ENCODE measurements at regions not wholly inside any gene's neighbourhood (a gene's known extent, or its start where the extent isn't known, plus 50 kb on each side); places are given as distances from the start of the nearest gene placed in this dataset.
"Not testable (repeated sequence)": the region's sequence is repeated elsewhere in the genome, so short reads cannot be mapped to it uniquely, and the experiment has no call there.

- no peak overlapping the region for H3K4me3 Mint-ChIP-seq
- CTCF ChIA-PET: no interaction called here
- H3K27me3 Mint-ChIP-seq: peaks cover 0 to 4% (median 0%) of the 10 kb centered on the region in 5 donors
- intact Hi-C loops (cut with micrococcal nuclease): no loop called here
- no peak overlapping the region for H3K27ac Mint-ChIP-seq
- POLR2A ChIA-PET: no interaction called here
- ATAC-seq (no peak), DNase-seq (no peak)
- H3K27me3 ChIP-seq (ENCODE audit: control insufficient read depth in 2 of 2, insufficient read depth in 2 of 2, low read length in 2 of 2): no peaks in the 10 kb centered on the region
- no peak overlapping the region for H3K4me3 ChIP-seq (ENCODE audit: low read length)
- H3K36me3 ChIP-seq (ENCODE audit: control insufficient read depth in 2 of 3, insufficient read depth in 3 of 3, low read length in 3 of 3): no peaks in the 10 kb centered on the region
- H3K9me3 Mint-ChIP-seq: peaks cover 0 to 10% (median 1%) of the 10 kb centered on the region in 11 donors
- H3K27ac ChIP-seq (ENCODE audit: low read depth, low read length): no peak overlapping the region
- H3K4me1 ChIP-seq (ENCODE audit: control insufficient read depth in 2 of 2, insufficient read depth in 2 of 2, low read length in 2 of 2): no peaks in the 10 kb centered on the region
- no peaks in the 10 kb centered on the region for H3K4me1 Mint-ChIP-seq
- H3K36me3 Mint-ChIP-seq: no peaks in the 10 kb centered on the region
- no peaks in the 10 kb centered on the region for H3K9me3 ChIP-seq (ENCODE audit: control insufficient read depth in 2 of 3, low read length in 3 of 3)
These were observed 279.2 kb upstream of the NREP start for GRCh38 chr5:112036206-112036605.

GRCh38 chr5:112034421-112034979, 277.5 kb upstream of the NREP start:
- Mint-ChIP-seq H3K4me1 (no peaks in the 10 kb centered on the region), H3K27me3 (peaks cover 0 to 4% (median 0%) of the 10 kb centered on the region in 5 donors), H3K36me3 (no peaks in the 10 kb centered on the region), H3K27ac (no peak overlapping the region), H3K4me3 (no peak overlapping the region), H3K9me3 (peaks cover 0 to 15% (median 6%) of the 10 kb centered on the region in 11 donors)
- Histone ChIP-seq H3K4me1 (ENCODE audit: control insufficient read depth in 2 of 2, insufficient read depth in 2 of 2, low read length in 2 of 2) (no peaks in the 10 kb centered on the region), H3K4me3 (ENCODE audit: low read length) (no peak overlapping the region), H3K9me3 (ENCODE audit: control insufficient read depth in 2 of 3, low read length in 3 of 3) (no peaks in the 10 kb centered on the region), H3K27ac (ENCODE audit: low read depth, low read length) (no peak overlapping the region), H3K27me3 (ENCODE audit: control insufficient read depth in 2 of 2, insufficient read depth in 2 of 2, low read length in 2 of 2) (no peaks in the 10 kb centered on the region), H3K36me3 (ENCODE audit: control insufficient read depth in 2 of 3, insufficient read depth in 3 of 3, low read length in 3 of 3) (no peaks in the 10 kb centered on the region)
- intact Hi-C loops (cut with micrococcal nuclease): no loop called here
- ChIA-PET CTCF (no interaction called here), POLR2A (no interaction called here)
- DNase-seq: no peak
- ATAC-seq: no peak

GRCh38 chr5:112026879-112027278, 269.9 kb upstream of the NREP start:
- H3K4me1 Mint-ChIP-seq; H3K4me1 ChIP-seq (ENCODE audit: control insufficient read depth in 2 of 2, insufficient read depth in 2 of 2, low read length in 2 of 2); POLR2A ChIA-PET; DNase-seq; H3K27me3 Mint-ChIP-seq; CTCF ChIA-PET; ATAC-seq; H3K36me3 ChIP-seq (ENCODE audit: control insufficient read depth in 2 of 3, insufficient read depth in 3 of 3, low read length in 3 of 3); H3K36me3 Mint-ChIP-seq; H3K9me3 ChIP-seq (ENCODE audit: control insufficient read depth in 2 of 3, low read length in 3 of 3); H3K27ac ChIP-seq (ENCODE audit: low read depth, low read length); H3K27ac Mint-ChIP-seq; H3K4me3 Mint-ChIP-seq; intact Hi-C loops (cut with micrococcal nuclease); H3K4me3 ChIP-seq (ENCODE audit: low read length); H3K27me3 ChIP-seq (ENCODE audit: control insufficient read depth in 2 of 2, insufficient read depth in 2 of 2, low read length in 2 of 2): not testable (repeated sequence)
- peaks cover 0 to 10% (median 5%) of the 10 kb centered on the region in 11 donors for H3K9me3 Mint-ChIP-seq

GRCh38 chr5:112025757-112026156, 268.8 kb upstream of the NREP start:
- Mint-ChIP-seq H3K4me1 (no peaks in the 10 kb centered on the region), H3K27me3 (no peaks in the 10 kb centered on the region), H3K27ac (no peak overlapping the region), H3K9me3 (peaks cover 0 to 9% (median 3%) of the 10 kb centered on the region in 11 donors), H3K4me3 (no peak overlapping the region), H3K36me3 (no peaks in the 10 kb centered on the region)
- no peak for ATAC-seq
- CTCF ChIA-PET: no interaction called here
- Histone ChIP-seq H3K4me3 (ENCODE audit: low read length) (no peak overlapping the region), H3K36me3 (ENCODE audit: control insufficient read depth in 2 of 3, insufficient read depth in 3 of 3, low read length in 3 of 3) (no peaks in the 10 kb centered on the region), H3K27ac (ENCODE audit: low read depth, low read length) (no peak overlapping the region), H3K27me3 (ENCODE audit: control insufficient read depth in 2 of 2, insufficient read depth in 2 of 2, low read length in 2 of 2) (no peaks in the 10 kb centered on the region), H3K4me1 (ENCODE audit: control insufficient read depth in 2 of 2, insufficient read depth in 2 of 2, low read length in 2 of 2) (no peaks in the 10 kb centered on the region), H3K9me3 (ENCODE audit: control insufficient read depth in 2 of 3, low read length in 3 of 3) (no peaks in the 10 kb centered on the region)
- DNase-seq: no peak
- intact Hi-C loops (cut with micrococcal nuclease): no loop called here
- POLR2A ChIA-PET: no interaction called here

GRCh38 chr5:112024769-112025168, 267.8 kb upstream of the NREP start:
- Mint-ChIP-seq H3K27ac (no peak overlapping the region), H3K27me3 (no peaks in the 10 kb centered on the region), H3K36me3 (no peaks in the 10 kb centered on the region), H3K4me3 (no peak overlapping the region), H3K4me1 (no peaks in the 10 kb centered on the region), H3K9me3 (peaks cover 0 to 5% (median 0%) of the 10 kb centered on the region in 11 donors)
- Histone ChIP-seq H3K4me3 (ENCODE audit: low read length) (no peak overlapping the region), H3K9me3 (ENCODE audit: control insufficient read depth in 2 of 3, low read length in 3 of 3) (no peaks in the 10 kb centered on the region), H3K36me3 (ENCODE audit: control insufficient read depth in 2 of 3, insufficient read depth in 3 of 3, low read length in 3 of 3) (no peaks in the 10 kb centered on the region), H3K27me3 (ENCODE audit: control insufficient read depth in 2 of 2, insufficient read depth in 2 of 2, low read length in 2 of 2) (no peaks in the 10 kb centered on the region), H3K27ac (ENCODE audit: low read depth, low read length) (no peak overlapping the region), H3K4me1 (ENCODE audit: control insufficient read depth in 2 of 2, insufficient read depth in 2 of 2, low read length in 2 of 2) (no peaks in the 10 kb centered on the region)
- intact Hi-C loops (cut with micrococcal nuclease): no loop called here
- DNase-seq (no peak), ATAC-seq (no peak)
- CTCF ChIA-PET: no interaction called here
- POLR2A ChIA-PET: no interaction called here

GRCh38 chr5:112024221-112024620, 267.2 kb upstream of the NREP start:
- H3K9me3 Mint-ChIP-seq: peaks cover 0 to 5% (median 0%) of the 10 kb centered on the region in 11 donors
- H3K4me3 ChIP-seq (ENCODE audit: low read length): no peak overlapping the region
- no peaks in the 10 kb centered on the region for H3K4me1 Mint-ChIP-seq
- no peak overlapping the region for H3K27ac ChIP-seq (ENCODE audit: low read depth, low read length)
- H3K9me3 ChIP-seq (ENCODE audit: control insufficient read depth in 2 of 3, low read length in 3 of 3): no peaks in the 10 kb centered on the region
- intact Hi-C loops (cut with micrococcal nuclease): no loop called here
- H3K27me3 ChIP-seq (ENCODE audit: control insufficient read depth in 2 of 2, insufficient read depth in 2 of 2, low read length in 2 of 2): no peaks in the 10 kb centered on the region
- no peaks in the 10 kb centered on the region for H3K4me1 ChIP-seq (ENCODE audit: control insufficient read depth in 2 of 2, insufficient read depth in 2 of 2, low read length in 2 of 2)
- no peak for DNase-seq
- no peaks in the 10 kb centered on the region for H3K36me3 Mint-ChIP-seq
- H3K36me3 ChIP-seq (ENCODE audit: control insufficient read depth in 2 of 3, insufficient read depth in 3 of 3, low read length in 3 of 3): no peaks in the 10 kb centered on the region
- ChIA-PET POLR2A (no interaction called here), CTCF (no interaction called here)
- no peaks in the 10 kb centered on the region for H3K27me3 Mint-ChIP-seq
- no peak overlapping the region for H3K27ac Mint-ChIP-seq
- no peak for ATAC-seq
- H3K4me3 Mint-ChIP-seq: no peak overlapping the region

GRCh38 chr5:112023766-112024165, 266.8 kb upstream of the NREP start:
- H3K36me3 ChIP-seq (ENCODE audit: control insufficient read depth in 2 of 3, insufficient read depth in 3 of 3, low read length in 3 of 3): no peaks in the 10 kb centered on the region
- Mint-ChIP-seq H3K27ac (no peak overlapping the region), H3K9me3 (peaks cover 0 to 4% (median 0%) of the 10 kb centered on the region in 11 donors), H3K4me1 (no peaks in the 10 kb centered on the region), H3K4me3 (no peak overlapping the region), H3K36me3 (no peaks in the 10 kb centered on the region), H3K27me3 (no peaks in the 10 kb centered on the region)
- ChIA-PET POLR2A (no interaction called here), CTCF (no interaction called here)
- no peak overlapping the region for H3K27ac ChIP-seq (ENCODE audit: low read depth, low read length)
- no peak for DNase-seq
- no peak overlapping the region for H3K4me3 ChIP-seq (ENCODE audit: low read length)
- no peaks in the 10 kb centered on the region for H3K4me1 ChIP-seq (ENCODE audit: control insufficient read depth in 2 of 2, insufficient read depth in 2 of 2, low read length in 2 of 2)
- no peaks in the 10 kb centered on the region for H3K9me3 ChIP-seq (ENCODE audit: control insufficient read depth in 2 of 3, low read length in 3 of 3)
- ATAC-seq: no peak
- no peaks in the 10 kb centered on the region for H3K27me3 ChIP-seq (ENCODE audit: control insufficient read depth in 2 of 2, insufficient read depth in 2 of 2, low read length in 2 of 2)
- intact Hi-C loops (cut with micrococcal nuclease): no loop called here

Data from naive thymus-derived CD4-positive, alpha-beta T cell (primary cell).